HG03097 (cell line): ENCODE measurements at regions not wholly inside any gene's neighbourhood (a gene's known extent, or its start where the extent isn't known, plus 50 kb on each side); places are given as distances from the start of the nearest gene placed in this dataset.

Experiments
- ATAC-seq: cut with Tn5 transposase; IDR thresholded peaks from one replicate; pipeline ENCODE4 v1.9.1; 2021; ENCODE audit not compliant: unreplicated experiment, low FRiP score

DNA sequence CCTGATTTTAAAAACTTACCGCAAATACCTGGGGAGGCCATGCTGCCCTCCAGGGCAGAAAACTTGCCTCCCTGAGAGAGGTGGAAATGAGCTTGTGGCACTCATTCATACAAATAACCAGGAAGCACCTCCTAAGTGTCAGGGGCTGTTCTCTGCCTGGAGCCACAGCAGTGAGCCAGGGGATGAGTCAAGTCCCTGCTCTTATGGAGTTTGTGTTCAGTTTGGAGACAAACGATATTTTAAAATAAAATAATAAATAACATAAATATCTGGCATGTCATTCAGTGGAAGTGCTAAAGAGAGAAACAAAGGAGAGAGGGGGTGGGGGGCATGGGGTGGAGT lies 313.8 kb downstream of the C16orf95 start:
- ATAC-seq: no peak

DNA sequence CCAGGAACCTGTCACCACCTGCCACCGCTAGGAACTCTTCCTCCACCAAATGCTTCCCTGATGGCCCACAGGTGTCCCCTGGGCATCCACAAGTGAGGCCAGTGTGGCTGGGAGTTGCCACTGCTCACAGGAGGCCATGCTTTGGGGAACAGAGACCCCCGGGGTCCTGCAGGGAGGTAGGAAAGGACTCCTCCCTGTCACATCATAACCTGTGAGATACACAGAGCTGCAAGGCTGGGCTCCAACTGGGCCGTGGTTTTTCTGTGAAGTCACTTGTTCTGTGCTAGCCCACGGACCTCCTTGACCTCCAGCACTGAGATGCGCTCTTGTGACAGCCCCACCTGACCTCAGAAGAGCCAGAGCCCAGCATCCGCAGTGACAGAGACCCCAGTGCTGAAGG lies 311.2 kb downstream of the C16orf95 start:
- ATAC-seq: no peak

DNA sequence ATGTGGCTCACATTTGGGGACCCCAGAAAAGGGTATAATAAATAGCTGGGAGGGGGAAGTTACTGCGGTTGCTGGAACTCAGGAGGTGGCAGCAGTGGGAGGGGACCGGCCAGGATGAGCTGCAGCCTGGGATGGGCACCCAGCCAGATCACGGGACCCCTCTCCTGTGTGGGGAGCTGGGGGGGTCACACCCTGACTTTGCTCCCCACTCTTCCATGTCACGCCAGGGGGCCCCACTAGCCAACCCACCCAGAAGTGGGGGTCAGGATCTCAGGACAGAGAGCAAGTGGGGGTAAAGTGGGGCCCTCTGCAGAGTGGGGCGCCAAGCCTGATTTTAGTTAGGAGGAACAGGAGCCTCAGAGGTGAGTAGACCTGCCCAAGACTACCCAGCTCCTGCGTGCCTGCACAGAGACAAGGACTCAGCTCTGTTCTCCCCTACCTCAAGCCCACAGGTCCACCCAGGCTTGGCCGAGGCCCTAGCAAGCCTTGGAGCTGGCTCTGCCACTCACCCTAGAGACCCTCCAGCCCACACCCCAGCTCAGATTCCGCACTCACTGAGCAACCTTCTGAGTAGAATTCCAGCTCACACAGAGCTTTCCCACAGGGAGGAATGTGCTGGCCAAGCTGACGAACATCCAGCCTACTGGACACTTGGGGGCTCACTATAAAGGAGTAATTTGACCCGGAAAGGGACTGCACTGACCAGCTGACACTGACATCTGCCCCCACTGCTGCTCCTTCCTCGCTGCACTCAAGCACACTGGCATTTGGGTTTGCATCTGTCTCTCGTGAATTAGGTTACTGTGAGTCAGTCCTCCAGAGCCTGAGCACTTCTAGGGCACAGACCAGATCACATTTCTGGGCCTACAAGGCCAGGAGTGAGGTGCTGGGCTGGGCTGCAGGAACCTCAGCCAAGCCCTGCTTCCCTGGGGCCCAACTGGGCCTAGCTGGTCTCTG lies 310.1 kb downstream of the C16orf95 start:
- ATAC-seq: no peak

DNA sequence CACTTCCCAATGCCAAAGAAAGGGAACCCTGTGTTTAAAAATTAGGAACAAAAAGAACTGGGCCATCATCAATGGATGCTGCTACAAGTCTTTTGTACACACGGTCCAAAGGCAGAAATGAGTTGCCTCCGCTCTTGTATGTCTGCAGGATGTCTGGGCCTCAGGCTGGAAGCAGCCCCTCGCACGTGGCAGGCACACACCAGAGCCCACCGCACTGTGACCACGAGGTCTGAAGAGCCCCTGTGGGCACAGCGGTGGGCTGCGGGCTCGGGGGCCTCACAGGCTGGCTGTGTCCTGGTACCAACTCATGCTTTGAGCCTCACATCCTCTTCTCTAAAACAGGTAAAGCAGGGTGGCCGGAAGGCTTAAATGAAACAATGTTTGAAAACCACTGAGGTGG lies 309.3 kb downstream of the C16orf95 start:
- ATAC-seq: no peak

DNA sequence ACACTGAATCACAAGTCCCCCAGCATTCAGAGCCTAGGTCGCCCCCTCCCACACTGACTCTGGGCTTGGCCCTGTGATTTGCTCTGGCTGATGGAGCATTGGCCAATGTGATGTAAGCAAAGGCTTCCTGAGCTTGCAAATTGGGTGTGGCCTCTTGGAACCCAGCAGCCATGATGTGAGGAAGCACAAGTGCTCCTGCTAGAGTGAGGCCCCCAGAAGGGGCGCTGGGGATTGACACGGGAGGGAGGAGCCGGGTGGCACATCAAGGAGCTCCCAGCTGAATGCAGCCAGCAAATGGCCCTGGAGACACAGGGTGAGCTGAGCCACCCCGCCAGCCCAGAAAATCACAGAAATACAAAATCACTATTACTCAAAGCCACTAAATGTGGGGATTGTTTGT lies 308.5 kb downstream of the C16orf95 start:
- no peak for ATAC-seq

DNA sequence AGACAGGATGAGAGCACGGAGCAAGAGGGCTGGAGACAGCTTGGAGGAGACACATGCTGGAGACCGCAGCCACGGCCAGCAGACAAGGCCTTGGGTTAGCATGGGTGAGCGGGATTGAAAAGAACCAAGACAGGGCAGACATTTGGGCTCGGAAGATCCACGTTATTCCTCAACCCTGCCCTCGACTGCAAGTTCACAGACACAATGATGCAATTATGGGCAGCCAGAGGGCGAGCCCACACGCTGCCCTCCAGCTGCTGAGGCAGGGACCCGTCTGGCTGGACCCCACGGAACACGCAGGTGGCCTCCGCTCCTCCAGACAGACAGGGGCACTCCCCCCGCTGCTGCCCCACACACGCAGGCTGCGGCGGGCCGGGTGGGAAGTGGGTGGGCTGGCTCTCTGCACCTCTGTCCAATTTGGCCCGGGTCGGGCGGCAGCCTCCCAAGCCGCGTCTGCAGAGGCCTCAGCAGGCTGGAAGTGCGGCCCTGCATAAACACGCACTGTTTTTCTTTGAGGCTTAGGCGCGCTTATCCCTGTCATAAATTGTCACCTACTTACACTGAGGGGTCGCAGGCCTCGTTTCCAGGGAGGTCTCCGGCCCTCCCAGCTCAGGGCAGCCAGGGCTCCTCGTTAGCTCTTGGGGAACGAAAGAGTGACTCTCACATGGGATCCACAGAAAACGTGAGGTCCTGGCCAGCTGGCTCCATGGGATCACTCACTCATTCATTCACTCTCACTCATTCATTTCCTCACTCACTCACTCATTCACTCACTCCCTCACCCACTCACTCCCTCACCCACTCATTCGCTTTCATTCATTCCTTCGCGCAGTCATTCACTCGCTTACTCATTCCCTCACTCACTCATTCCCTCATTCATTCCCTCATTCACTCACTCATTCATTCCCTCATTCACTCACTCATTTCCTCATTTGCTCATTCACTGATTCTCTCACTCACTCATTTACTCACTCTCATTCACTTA lies 303.9 kb downstream of the C16orf95 start:
- ATAC-seq: no peak

DNA sequence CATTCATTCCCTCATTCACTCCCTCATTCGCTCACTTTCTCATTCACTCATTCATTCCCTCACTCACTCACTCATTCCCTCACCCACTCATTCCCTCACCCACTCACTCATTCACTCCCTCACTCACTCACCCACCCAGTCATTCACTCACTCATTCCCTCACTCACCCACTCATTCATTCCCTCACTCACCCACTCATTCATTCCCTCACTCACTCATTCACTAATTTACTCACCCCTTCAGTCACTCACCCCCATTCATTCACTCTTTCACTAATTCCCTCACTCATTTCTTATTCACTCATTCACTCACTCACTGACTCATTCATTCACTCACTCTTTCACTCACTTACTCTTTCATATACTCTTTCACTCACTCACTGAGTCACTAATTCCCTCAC lies 303.1 kb downstream of the C16orf95 start:
- no peak for ATAC-seq

DNA sequence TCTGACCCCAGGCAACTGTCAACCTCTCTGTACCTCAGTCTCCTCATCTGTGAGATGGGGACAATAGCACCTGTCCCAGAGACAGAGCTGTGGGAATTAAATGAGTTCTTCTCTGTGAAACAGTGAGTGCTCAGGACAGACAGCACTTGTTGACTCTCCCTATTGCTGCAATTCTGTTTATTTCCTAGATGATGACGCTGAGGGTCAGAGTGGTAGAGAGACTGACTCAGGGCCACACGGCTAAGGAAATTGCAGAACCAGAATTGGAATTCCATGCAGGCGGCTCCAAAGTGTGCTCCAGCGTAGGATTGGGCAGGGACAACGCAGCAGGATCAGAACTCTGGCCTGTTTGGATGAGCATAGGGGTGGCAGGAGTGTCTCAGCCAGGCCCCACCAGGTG lies 302.2 kb downstream of the C16orf95 start:
- no peak for ATAC-seq

DNA sequence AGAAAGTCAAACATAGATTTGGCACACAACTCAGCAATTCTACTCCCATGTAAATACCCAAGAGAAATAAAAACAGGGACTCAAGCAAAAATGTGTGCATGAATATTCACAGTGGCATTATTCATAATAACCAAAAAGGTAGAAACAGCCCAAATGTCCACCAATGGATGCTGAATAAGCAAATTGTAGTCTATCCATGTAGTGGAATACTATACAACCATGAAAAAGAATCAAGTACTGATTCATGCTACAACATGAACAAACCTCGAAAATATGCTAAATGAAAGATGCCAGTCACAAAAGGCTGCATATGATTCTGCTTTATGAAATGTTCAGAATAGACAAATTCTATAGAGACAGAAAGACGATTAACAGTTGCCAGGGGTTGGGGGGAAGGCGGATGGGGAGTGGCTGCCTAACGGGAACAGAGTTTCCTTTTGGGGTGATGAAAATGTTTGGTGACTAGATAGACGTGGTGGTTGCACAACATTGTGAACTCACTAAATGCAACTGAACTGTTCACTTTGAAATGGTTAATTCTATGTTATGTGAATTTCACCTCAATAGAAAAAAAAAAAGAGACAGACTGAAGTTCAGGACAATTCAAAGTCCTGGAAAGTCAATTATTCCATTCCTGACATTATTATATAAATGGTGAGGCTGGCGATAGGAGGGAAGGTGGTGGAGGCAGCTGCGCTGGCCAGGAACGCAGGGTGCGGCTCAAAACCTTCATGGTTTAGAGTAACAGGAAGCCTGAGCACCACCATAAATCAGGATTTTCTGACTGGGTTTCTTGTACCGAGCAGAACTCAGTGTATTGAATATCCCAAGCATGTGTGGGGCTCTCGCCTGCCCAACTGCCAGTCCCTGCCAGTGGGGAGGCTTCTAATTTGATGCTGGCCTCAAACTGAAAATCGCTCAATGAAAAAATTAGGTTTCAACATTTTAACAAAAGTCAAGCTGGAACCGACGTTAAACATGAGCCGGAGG lies 300.9 kb downstream of the C16orf95 start:
- ATAC-seq: no peak

DNA sequence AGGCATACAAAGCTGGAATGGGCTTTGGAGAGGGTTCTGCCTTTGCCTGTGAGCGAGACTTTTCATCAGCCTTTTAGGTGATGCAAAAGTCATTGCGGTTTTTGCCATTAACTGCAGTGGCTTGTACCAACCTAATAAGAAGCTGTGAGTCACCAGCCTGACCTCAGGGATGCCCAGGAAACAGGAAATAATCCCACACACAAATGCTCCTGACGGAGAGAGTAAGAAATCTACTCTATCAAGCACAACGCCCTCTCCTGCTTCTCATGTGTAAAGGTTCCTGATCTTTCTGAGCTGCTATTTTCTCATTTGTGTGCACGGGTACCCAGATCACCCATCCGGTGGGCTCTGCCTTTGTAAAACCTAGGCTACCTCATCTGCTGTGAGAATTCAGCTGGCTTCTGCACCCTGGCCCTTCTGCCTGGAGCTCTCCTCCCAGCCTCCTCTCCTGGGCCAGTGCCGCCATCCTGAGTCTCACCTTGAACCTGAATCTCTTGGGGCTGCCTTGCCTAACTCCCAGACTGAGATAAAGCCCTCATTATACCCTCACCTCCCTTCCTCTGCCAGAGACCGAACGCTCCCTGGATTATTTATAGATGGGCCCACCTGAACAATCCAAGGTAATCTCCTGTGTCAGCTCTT lies 299.7 kb downstream of the C16orf95 start:
- no peak for ATAC-seq

DNA sequence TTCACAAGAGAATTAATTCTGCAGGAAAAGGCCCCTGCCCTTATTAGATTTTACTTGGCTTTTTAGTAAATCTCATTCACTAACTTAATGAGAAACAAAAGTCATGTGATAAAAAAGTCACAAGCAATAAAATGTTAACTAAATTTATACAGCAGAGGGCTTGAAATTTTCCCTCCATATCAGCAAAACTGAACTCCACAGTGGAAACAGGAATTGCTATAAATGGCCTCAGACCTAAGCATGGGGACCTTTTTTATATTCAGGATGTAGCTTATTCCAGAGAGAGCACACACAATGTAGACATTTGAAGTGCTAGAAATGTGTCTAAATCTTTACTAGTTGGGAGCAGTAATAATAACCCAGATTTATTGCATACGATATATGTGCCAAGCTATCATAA lies 291.5 kb downstream of the C16orf95 start:
- ATAC-seq: no peak

DNA sequence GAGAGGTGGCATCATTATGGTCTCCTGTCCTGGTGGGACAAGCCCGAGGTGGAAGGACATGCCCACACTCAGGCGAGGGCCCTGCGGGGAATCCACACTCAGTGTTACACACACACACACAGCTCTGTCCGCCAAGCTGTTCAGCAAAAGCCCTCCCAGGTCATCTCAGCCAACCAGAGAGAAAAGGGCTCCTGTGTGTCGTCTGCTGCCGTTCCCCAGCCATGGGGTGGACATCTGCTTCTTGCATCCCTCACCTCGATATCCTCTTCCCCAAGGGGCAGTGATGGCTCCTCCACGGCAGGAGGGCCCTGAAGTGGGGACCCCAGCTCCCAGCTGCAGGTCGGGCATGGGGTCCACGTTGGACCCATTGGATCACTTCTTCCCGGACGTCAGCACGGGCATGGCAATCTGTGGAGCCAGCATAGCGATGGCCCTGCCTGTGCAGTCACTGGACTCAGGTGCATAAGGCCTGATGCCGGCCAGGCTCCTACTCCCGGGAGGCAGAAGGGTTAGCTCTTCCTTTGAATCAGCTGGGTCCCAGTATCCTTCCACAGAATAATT lies 290.1 kb downstream of the C16orf95 start:
- no peak for ATAC-seq

DNA sequence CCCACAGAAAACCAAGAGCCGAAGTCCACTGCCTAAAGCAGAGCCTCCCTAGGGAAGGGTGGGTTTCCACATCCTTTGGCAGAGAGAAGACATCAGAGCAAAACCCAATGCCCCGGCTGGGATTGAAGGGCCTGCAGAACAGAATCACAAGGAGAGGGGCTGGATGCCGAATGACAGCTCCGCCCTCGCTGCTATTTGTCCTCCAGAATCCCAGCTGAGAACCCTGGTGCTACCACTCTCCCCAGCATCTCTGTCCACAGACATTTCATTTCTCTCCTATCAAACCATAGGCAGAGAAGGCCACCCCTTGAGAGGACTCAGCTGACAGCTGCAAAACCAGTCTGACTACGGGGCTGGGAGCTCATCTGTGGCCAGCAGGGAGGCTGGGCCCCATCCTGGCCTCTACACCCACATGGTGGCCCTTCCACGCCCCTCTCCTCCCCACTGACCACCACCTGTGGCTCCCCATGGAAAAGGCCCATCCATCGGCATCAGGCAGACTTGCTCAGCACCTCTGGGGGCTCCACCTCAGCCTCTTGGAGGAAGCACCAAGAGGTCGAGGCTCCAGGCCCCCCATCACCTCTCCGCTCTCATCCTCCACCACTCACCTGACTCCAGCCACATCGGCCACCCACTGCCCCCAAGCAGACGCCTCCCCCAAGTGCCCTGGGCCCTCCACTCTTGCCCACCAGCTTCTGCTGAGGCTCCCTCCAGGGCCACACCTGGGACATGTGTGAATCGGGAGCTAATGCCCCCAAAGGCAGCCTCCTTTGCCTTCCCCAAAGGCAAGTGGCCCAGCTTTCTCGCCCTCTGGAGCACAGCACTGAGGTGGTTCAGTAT lies 288.5 kb downstream of the C16orf95 start:
- ATAC-seq: no peak

DNA sequence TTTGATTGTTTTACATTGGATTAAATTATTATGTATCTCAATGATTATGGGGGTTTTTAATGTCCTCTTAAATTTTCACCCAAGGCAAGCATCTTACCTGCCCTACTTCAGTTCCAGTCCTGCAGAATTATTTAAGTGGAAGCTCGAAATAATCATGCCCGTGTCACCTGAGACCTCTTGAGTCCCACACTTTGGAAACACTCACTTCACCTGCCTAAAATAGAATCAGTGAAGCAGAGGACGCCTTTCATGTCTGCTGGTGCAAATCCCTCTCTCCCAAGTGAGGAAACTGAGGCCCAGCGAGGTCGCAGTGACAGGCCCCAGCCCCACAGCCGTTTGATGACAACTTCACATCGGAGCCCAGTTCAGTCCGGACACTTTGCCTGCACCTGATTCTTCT lies 284.6 kb downstream of the C16orf95 start:
- ATAC-seq: no peak

DNA sequence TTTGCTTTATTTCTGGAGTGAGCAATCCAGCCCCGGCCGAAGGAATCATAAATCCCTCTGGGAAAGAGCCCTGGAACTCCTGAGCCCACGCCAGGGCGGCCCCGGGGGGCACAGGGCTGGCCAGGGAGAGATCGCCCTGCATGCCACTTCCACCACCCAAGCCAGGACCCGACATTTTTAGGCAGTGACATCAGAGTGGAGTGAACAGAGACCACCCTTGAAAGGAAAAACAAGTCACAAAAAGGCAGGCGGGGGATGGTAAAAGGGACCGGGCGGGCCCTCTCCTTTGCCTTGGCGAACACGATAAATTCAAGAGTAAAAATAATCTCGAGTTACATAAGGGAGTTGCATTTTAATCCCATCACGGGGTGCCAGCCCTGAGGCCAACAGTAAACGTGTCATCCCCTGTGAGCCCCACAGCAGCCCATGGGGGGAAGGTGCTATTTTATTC lies 284.1 kb downstream of the C16orf95 start:
- no peak for ATAC-seq

DNA sequence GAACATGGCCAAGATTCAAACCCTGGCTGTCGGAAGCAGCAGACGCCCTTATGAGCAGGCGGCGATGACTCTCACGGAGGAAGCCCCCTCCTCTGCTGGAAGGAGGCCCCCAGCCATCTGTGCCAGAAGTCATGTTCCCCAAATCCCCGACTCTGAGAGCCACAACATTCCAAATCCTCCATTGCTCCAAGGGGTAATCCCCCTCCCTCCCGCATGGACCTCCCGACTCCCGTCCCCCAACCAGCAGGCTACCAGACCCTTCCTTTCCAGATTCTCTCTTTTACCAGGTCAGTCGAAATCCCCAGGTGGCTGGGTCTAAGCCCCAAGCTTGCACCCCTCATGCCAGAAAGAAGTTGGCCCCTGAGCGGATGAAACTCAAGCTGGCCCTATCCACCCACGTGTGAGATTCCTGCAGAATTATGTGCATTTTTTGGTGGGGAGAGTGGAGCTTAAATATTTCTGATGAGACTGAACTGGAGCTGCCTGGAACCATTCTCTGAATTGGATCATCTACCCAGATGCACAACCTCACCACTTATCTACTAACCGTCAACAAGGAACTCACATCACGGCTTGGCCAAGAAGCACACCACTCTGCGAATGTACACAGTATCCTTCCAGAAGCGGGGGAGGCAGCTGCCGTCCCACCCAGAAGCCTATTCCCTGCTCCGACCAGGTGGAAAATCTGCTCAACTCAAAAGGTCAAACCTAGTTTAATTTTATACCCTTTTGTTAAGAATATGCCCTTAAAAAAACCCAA lies 283.5 kb downstream of the C16orf95 start:
- no peak for ATAC-seq

DNA sequence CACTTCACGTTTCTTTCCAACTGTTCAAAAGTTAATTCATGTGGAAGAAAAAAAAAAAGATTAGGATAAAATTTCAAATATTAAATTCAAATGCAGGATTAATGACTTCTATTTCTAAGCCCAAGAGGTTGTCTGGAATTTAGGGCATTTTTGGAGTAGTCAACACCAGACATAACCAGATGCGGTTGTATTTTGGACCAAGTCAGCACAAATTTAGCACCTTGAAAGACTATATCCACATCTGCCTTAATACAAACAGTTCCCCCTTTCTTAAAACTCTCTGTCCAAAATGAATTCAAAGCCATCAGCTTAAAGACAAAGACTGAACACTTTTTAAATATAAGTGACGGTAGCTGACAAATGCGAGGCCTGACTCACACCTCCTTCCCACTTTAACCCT lies 282.9 kb downstream of the C16orf95 start:
- no peak for ATAC-seq

DNA sequence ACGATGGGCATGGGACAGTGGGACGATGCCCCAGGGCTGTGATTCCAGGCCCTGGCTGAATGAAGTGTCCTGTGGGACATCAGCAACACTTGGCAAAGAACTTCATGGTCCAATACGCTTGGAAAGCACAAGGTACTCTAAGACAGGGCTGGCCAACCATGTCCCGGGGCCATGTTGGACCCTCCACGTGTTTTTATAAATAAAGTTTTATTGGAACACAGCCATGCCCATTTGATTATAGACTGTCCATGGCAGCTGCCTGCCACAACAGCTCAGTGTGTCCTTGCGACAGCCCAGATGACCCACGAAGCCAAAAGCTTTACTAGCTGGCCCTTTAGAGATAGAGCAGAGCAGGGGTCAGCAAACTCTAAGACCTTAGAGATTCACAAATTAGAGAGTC lies 282.1 kb downstream of the C16orf95 start:
- no peak for ATAC-seq
